IPS-15b (cell line): ENCODE measurements at regions not wholly inside any gene's neighbourhood (a gene's known extent, or its start where the extent isn't known, plus 50 kb on each side); places are given as distances from the start of the nearest gene placed in this dataset.
"Not testable (repeated sequence)": the region's sequence is repeated elsewhere in the genome, so short reads cannot be mapped to it uniquely, and the experiment has no call there.

Experiments
- H3K27me3 ChIP-seq: one replicate; pipeline ENCODE4 v1.6.1; 2013; ENCODE audit warnings: low read length; ENCODE audit not compliant: control insufficient read depth, insufficient read depth
- H3K36me3 ChIP-seq: one replicate; pipeline ENCODE4 v1.6.1; 2013; ENCODE audit warnings: low read length; ENCODE audit not compliant: control insufficient read depth, insufficient read depth
- H3K4me1 ChIP-seq: one replicate; pipeline ENCODE4 v1.6.1; 2013; ENCODE audit warnings: mild to moderate bottlenecking, low read length; ENCODE audit not compliant: control insufficient read depth, insufficient read depth
- H3K4me3 ChIP-seq: one replicate; pipeline ENCODE4 v1.5.1; 2013; ENCODE audit warnings: low read depth, low read length
- H3K9ac ChIP-seq: one replicate; pipeline ENCODE4 v1.6.1; 2013; ENCODE audit warnings: low read depth, mild to moderate bottlenecking, low read length
- H3K9me3 ChIP-seq: one replicate; pipeline ENCODE4 v1.6.1; 2013; ENCODE audit warnings: mild to moderate bottlenecking, low read length; ENCODE audit not compliant: control insufficient read depth, insufficient read depth

DNA sequence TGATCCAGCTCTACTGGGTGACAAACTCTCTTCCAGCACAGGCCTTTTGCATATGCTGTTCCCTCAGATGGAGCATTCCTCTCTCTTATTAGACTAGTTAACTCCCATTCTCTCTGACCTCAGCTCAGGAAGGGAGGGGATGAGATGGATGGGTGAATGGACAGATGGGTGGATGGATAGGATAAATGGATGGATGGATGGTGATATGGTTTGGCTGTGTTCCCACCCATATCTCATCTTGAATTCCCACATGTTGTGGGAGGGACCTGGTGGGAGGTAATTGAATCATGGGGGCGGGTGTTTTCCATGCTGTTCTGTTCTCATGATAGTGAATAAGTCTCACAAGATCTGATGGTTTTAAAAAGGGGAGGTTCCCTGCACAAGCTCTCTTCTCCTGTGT, 144.1 kb upstream of the ATP2B2 start:
- not testable (repeated sequence) for H3K4me3 ChIP-seq, H3K36me3 ChIP-seq, H3K27me3 ChIP-seq, H3K9me3 ChIP-seq, H3K9ac ChIP-seq, H3K4me1 ChIP-seq

DNA sequence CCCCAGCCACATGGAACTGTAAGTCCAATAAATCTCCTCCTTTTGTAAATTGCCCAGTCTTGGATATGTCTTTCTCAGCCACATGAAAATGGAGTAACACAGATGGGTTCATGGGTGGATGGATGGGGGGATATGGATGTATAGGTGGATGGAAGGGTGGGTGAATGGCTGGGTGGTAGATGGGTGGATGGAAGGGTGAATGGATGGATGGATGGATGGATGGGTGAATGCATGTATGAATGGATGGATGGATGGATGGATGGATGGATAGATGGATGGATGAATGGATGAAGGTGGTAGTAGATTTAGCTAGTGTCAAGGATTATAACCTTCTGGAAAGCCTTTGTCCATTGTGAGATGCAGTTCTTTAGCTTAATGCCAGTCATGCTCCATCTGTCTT, 146.1 kb upstream of the ATP2B2 start:
- H3K36me3 ChIP-seq = no peaks in the 10 kb centered on the region
- H3K9ac ChIP-seq = no peak overlapping the region
- H3K9me3 ChIP-seq = no peaks in the 10 kb centered on the region
- H3K4me3 ChIP-seq = no peak overlapping the region
- H3K4me1 ChIP-seq = no peaks in the 10 kb centered on the region
- H3K27me3 ChIP-seq = no peaks in the 10 kb centered on the region

DNA sequence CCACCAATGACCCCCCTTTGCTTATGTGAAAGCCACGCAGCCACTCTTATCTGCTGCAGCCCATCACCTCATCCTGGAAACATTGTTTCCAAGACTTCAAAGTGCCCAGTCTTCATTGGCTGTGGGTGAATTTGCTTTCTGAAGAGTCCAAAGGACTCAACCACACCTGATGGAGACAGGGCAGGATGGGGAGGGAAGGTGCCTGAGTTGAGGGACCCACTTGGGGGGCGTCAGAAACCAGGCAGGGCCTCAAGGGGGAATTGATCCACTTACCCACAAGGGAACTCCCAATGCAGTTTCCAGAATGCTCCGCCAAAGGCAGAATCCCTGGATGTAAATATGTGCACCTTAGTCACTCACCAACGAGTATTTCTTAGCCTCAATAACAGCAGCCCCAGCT, 147.9 kb upstream of the ATP2B2 start:
- H3K27me3 ChIP-seq = no peaks in the 10 kb centered on the region
- H3K36me3 ChIP-seq = no peaks in the 10 kb centered on the region
- no peaks in the 10 kb centered on the region for H3K4me1 ChIP-seq
- no peaks in the 10 kb centered on the region for H3K9me3 ChIP-seq
- H3K4me3 ChIP-seq = no peak overlapping the region
- no peak overlapping the region for H3K9ac ChIP-seq

DNA sequence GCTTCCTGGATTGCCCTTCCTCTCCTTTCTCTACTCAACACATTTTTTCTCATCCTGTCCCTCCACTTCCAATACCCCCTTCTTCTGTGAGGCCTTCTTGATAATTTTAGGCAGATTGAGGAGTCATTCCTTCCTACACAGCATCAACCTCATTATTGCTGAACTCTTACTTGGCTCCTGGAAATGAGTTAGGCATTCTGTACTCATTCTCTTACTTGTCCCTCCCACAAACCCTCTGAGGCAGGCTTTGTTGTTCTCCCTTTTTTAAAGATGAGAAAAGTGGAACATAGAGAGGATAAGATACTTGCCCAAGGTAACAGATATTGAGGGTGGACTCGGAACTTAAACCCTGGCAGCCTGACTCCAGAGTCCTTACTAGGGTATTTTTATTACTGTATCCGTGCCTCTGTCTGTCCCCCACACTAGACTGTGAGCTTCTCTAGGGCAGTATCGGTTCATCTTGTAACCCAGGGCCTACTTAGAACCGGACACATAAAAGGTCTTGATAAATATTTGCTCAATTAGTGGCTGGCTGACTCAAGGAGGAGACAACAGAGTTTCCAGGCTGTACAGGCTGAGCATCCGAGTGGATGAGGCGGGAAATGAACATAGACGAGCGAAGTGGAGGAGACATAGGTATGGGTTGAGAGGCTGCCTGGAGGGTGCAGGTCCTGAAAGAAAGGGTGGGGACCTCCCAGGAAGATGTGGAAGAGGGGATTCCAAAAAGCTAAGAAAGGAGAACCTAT, 148.7 kb upstream of the ATP2B2 start:
- no peaks in the 10 kb centered on the region for H3K4me1 ChIP-seq
- H3K36me3 ChIP-seq = no peaks in the 10 kb centered on the region
- H3K9me3 ChIP-seq = no peaks in the 10 kb centered on the region
- H3K4me3 ChIP-seq = no peak overlapping the region
- no peaks in the 10 kb centered on the region for H3K27me3 ChIP-seq
- H3K9ac ChIP-seq = no peak overlapping the region

DNA sequence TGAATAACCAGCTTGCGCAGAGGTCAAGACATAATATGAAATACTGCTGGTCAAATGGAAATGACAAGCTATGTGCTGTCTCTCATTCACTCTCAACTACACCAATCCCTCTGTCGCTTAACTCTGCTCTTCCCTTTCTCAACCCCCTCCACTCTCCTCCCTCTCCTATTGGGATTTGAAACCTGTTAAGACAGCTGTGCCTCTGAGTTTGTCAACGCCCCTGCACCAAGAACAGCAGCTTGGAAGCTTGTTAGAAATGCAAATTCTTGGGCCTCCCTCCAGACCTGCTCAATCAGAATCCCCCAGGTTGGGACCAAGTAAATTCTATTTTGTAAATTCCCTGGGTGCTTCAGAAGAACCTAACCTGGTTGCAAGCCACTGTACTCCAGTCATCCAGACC, 149.7 kb upstream of the ATP2B2 start:
- H3K4me3 ChIP-seq = no peak overlapping the region
- H3K4me1 ChIP-seq = no peaks in the 10 kb centered on the region
- H3K36me3 ChIP-seq = no peaks in the 10 kb centered on the region
- no peaks in the 10 kb centered on the region for H3K9me3 ChIP-seq
- H3K27me3 ChIP-seq = no peaks in the 10 kb centered on the region
- no peak overlapping the region for H3K9ac ChIP-seq

DNA sequence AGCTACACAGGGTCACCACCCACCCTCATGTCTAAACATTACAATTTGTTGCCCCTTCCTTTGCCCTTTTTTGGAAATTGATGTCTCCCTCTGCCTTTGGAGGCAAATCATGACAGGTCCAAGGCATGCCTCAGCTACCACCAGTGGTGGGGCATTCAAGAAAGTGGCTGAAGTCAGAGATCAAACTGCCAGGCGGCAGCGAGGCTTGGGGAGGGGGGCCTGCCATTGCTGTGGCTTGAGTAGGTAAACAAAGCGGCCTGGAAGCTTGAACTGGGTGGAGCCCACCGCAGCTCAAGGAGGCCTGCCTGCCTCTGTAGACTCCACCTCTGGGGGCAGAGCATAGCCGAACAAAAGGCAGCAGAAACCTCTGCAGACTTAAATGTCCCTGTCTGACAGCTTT, 152.0 kb upstream of the ATP2B2 start:
- not testable (repeated sequence) for H3K4me3 ChIP-seq, H3K4me1 ChIP-seq, H3K36me3 ChIP-seq, H3K9ac ChIP-seq, H3K27me3 ChIP-seq, H3K9me3 ChIP-seq

DNA sequence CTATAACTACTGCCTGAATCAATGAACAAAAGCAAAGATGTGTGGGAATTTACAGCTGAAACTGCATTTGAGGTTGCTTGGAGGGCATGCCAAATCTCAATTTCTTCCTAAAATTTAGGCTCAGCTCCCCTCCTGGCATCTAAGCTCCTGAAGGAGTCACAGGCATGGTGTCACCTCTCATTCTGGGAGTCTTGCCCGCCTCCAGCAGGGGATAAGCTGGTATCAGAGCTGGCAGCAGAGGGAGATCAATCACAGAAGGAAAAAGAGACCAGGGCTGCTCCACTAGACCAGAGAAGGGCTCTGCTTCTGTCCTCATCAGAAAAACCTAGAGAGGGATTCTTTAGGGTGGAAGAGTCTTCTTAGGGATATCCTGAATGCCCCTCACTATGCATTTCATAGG, 150.4 kb upstream of the SLC6A11 start:
- H3K4me3 ChIP-seq = no peak overlapping the region
- no peaks in the 10 kb centered on the region for H3K4me1 ChIP-seq
- no peak overlapping the region for H3K9ac ChIP-seq
- H3K27me3 ChIP-seq = no peaks in the 10 kb centered on the region
- no peaks in the 10 kb centered on the region for H3K9me3 ChIP-seq
- no peaks in the 10 kb centered on the region for H3K36me3 ChIP-seq

DNA sequence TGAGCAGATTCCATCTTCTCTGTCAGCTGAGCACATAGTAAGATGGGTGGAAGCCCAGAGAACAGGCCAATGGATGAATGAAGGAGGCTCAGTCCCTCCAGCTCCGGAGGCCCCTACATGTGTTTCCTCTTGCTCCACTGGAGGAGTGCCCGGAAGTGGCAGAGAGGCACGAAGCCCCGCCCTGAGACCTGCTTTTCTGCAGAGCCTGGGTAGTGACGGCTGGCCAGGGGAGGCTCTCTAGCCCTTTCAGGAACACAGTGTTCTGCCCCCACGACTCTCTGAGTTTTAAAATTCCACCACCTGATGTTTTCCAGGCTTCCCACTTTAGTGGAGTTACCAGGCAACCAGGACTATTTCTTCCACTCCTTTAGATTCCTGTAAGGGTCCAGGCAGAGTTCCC, 149.4 kb upstream of the SLC6A11 start:
- Histone ChIP-seq H3K4me1 (no peaks in the 10 kb centered on the region), H3K4me3 (no peak overlapping the region), H3K27me3 (no peaks in the 10 kb centered on the region), H3K9me3 (no peaks in the 10 kb centered on the region), H3K9ac (no peak overlapping the region), H3K36me3 (no peaks in the 10 kb centered on the region)

DNA sequence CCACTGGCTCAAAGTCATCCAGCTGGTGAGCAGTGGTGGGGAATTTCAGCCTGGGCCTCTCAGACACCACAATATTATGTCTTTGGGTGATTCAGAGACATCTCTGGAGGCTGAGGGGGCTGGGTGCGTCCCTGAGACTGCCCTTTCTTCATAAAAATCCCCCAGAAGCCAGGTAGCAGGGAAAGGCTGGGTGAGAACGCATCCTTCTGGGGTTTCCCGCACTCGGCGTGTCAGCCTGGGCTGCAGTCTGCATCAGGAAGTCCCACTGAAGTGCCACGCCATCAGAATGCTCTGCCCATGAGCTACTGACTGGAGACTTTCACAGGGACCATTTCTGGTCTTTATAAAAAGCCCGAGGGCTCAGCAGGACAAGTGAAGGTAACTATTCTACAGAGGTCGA, 148.8 kb upstream of the SLC6A11 start:
- no peak overlapping the region for H3K4me3 ChIP-seq
- no peaks in the 10 kb centered on the region for H3K36me3 ChIP-seq
- no peaks in the 10 kb centered on the region for H3K27me3 ChIP-seq
- H3K4me1 ChIP-seq = no peaks in the 10 kb centered on the region
- H3K9me3 ChIP-seq = no peaks in the 10 kb centered on the region
- H3K9ac ChIP-seq = no peak overlapping the region

DNA sequence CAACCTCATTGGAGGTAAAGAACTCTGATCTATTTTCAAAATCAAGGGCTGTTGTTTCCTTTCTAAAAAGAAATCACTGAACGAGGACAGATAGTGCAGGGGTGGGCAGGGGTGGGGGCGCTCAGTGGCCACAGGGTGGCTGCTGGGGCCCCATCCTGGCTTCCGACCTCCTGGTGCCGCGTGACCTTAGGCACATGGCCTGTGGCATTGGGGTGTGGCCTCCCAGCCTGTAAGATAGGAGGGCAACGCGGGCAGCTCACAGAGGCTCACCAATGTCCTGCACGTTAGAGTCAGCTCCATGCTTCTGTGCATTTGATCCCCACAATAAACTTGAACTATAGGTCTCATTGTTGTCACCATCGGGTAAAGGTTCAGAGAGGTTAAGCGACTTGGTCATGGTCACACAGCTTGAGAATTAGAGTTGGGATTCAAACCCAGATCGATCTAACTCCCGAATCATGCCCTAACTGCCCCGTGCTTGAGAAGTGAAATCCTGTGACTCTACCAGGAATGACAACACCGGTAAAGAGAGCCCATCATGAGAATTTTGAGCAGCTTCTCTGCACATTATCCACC, 148.0 kb upstream of the SLC6A11 start:
- Histone ChIP-seq H3K4me1 (no peaks in the 10 kb centered on the region), H3K9me3 (no peaks in the 10 kb centered on the region)

DNA sequence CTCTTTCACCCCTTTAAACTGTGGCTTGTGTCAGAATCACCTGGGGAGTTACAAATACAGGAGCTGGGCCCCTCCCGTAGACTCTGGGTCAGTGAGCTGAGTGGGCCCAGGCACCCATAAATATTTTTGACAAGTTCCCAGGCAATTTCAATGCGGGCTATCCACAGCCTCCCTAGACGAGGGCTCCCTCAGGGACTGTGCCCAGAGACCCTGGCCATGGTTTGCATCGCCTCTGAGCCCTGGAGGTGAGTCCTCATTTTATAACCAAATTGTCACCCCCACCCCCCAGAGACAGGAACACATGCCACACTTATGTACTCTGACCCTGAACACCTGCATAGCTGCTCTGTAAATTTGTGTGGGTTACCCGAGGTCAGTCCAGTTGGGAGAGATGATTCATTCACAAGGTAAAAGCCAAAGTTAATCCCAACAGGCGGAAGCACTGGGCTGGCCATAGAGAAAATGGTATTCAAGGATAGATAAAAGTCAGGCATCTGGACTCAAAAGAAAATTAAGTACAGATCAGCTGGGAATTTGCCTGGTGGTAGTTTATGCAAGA, 146.5 kb upstream of the SLC6A11 start:
- H3K4me3 ChIP-seq = no peak overlapping the region
- no peak overlapping the region for H3K9ac ChIP-seq
- H3K36me3 ChIP-seq = no peaks in the 10 kb centered on the region
- H3K4me1 ChIP-seq = peaks cover 2% of the 10 kb centered on the region
- H3K9me3 ChIP-seq = no peaks in the 10 kb centered on the region
- no peaks in the 10 kb centered on the region for H3K27me3 ChIP-seq

More for the DNA sequence above, 148.0 kb upstream of the SLC6A11 start:
- H3K36me3 ChIP-seq = no peaks in the 10 kb centered on the region
- no peak overlapping the region for H3K4me3 ChIP-seq
- H3K9ac ChIP-seq = no peak overlapping the region
- H3K27me3 ChIP-seq = no peaks in the 10 kb centered on the region

DNA sequence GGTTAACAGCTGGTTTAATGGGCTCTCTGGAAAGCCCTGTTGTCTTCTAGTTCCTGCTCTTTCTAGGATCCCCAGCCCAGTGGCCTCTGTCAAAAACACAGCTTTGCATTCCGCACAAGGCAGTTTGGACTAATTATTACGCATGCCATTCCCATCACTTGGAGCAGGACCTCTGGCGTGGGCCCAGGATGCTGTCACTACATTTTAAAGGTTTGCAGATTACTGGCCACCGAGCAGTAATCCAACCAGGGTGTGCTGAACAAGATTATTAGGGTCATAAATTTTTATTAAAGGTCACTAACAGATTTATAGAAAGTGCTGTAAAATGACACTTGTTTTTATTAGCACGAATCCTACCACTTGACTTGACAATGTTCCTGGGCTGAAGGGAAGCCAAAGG, 143.6 kb upstream of the SLC6A11 start:
- Histone ChIP-seq H3K4me3 (no peak overlapping the region), H3K36me3 (no peaks in the 10 kb centered on the region), H3K4me1 (peaks cover 2% of the 10 kb centered on the region), H3K9me3 (no peaks in the 10 kb centered on the region), H3K27me3 (no peaks in the 10 kb centered on the region), H3K9ac (no peak overlapping the region)
